ENCODE measurements at regions not wholly inside any gene's neighbourhood (a gene's known extent, or its start where the extent isn't known, plus 50 kb on each side); places are given as distances from the start of the nearest gene placed in this dataset.

DNA sequence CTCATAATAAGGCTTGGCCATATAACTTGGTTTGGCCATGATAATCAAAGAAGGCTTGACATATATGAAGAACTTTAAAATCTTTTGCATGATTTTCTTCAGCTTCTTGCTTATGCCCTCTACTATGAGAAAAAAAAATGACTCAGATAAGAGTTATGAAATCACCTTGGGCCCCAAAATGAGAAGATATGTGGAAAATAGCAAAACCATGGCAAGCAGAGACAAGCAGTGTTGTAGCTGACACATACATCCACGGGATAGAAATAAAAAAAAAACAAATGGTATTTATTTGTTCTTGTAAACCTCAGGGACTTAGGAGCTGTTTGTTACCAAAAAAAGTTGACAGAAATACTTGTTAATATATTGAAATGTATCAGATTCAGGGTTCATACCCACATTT lies 614.8 kb upstream of the BCHE start:
- intact Hi-C loops (cut with DNase I), result no loop called here
- no peak for DNase-seq (ENCODE audit: low spot score)
- H3K4me1 ChIP-seq (replicated peaks), result no peaks in the 10 kb centered on the region
- no peak overlapping the region for H3K4me3 ChIP-seq
- no peak overlapping the region for H3K27ac ChIP-seq
- 53% methylated on average over 1 of the region's 1 CpG for WGBS
- TF ChIP-seq POLR2AphosphoS5 (IDR thresholded peaks at IDR 0.05), result no peak
- TF ChIP-seq POLR2A (IDR thresholded peaks at IDR 0.05), result no peak
- TF ChIP-seq, protein P1, sequence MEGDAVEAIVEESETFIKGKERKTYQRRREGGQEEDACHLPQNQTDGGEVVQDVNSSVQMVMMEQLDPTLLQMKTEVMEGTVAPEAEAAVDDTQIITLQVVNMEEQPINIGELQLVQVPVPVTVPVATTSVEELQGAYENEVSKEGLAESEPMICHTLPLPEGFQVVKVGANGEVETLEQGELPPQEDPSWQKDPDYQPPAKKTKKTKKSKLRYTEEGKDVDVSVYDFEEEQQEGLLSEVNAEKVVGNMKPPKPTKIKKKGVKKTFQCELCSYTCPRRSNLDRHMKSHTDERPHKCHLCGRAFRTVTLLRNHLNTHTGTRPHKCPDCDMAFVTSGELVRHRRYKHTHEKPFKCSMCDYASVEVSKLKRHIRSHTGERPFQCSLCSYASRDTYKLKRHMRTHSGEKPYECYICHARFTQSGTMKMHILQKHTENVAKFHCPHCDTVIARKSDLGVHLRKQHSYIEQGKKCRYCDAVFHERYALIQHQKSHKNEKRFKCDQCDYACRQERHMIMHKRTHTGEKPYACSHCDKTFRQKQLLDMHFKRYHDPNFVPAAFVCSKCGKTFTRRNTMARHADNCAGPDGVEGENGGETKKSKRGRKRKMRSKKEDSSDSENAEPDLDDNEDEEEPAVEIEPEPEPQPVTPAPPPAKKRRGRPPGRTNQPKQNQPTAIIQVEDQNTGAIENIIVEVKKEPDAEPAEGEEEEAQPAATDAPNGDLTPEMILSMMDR (IDR thresholded peaks at IDR 0.05), result no peak
- no peaks in the 10 kb centered on the region for H3K36me3 ChIP-seq
- H3K27me3 ChIP-seq (replicated peaks; ENCODE audit: insufficient read depth), result no peaks in the 10 kb centered on the region
- H3K9me3 ChIP-seq, result no peaks in the 10 kb centered on the region

DNA sequence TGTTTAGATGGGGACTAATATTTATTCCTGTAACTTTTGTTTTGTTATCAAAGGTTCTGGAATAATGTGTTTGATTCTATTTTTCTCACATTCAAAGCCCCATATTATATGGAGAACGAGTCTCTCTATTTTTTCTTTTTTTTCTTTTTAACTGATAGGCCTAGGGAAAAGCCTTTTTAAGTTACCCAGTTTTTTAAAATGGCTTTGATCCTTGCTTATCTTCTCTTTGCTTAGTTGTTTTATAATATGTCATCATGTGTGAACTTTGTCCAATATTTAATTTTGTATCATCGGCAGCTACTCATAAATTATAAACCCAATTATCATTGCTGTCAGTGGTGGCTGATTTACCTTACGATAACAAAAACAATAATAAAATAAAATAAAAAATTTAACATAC lies 610.3 kb upstream of the BCHE start:
- Histone ChIP-seq H3K4me3 (no peak overlapping the region), H3K27me3 (replicated peaks; ENCODE audit: insufficient read depth) (no peaks in the 10 kb centered on the region), H3K4me1 (replicated peaks) (no peaks in the 10 kb centered on the region), H3K27ac (no peak overlapping the region), H3K36me3 (no peaks in the 10 kb centered on the region), H3K9me3 (no peaks in the 10 kb centered on the region)
- DNase-seq (ENCODE audit: low spot score), result no peak
- 40% methylated on average over 3 of the region's 3 CpGs for WGBS
- intact Hi-C loops (cut with DNase I), result no loop called here
- TF ChIP-seq POLR2A (IDR thresholded peaks at IDR 0.05) (no peak), POLR2AphosphoS5 (IDR thresholded peaks at IDR 0.05) (no peak)
- TF ChIP-seq, protein P1 (IDR thresholded peaks at IDR 0.05), result no peak

DNA sequence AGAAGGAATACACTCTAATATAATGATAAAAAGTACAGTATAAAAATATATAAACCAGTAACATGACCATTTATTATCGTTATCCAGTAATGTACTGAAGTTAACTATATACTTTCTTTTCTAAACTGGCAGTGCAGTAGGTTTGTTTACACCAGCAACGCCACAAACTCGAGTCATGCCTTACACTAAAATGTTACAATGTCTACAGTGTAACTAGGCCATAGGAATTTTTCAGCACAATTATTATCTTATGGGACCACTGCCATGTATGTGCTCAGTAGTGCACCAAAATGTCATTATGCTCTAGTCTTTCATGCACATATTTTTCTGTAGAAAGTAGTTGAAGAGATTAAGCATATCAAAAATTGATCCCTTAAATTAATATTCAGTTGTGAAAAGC lies 609.8 kb upstream of the BCHE start:
- Histone ChIP-seq H3K27me3 (replicated peaks; ENCODE audit: insufficient read depth) (no peaks in the 10 kb centered on the region), H3K4me3 (no peak overlapping the region), H3K9me3 (no peaks in the 10 kb centered on the region), H3K36me3 (no peaks in the 10 kb centered on the region), H3K4me1 (replicated peaks) (no peaks in the 10 kb centered on the region), H3K27ac (no peak overlapping the region)
- intact Hi-C loops (cut with DNase I), result no loop called here
- DNase-seq (ENCODE audit: low spot score), result no peak
- 14% methylated on average over 3 of the region's 3 CpGs for WGBS
- TF ChIP-seq, protein P1 (IDR thresholded peaks at IDR 0.05), result no peak
- TF ChIP-seq POLR2A (IDR thresholded peaks at IDR 0.05), result no peak
- TF ChIP-seq POLR2AphosphoS5 (IDR thresholded peaks at IDR 0.05), result no peak

DNA sequence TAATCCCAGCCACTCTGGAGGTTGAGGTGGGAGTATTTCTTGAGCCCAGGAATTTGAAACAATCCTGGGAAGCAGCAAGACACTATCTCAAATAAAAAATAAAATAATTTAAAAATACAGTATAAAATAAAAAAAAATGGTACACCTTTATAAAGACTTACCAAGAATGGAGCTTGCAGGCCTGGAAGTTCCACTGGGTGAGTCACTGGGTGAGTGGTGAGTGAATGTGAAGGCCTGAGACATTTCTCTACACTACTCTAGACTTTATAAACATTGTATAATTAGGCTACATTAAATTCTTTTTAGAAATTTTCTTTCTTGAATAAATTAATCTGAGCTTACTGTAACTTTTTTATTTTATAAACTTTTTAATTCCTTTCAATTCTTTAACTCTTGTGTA lies 609.1 kb upstream of the BCHE start:
- no peaks in the 10 kb centered on the region for H3K36me3 ChIP-seq
- intact Hi-C loops (cut with DNase I), result no loop called here
- no peaks in the 10 kb centered on the region for H3K9me3 ChIP-seq
- TF ChIP-seq POLR2AphosphoS5 (IDR thresholded peaks at IDR 0.05), result no peak
- TF ChIP-seq, protein P1 (IDR thresholded peaks at IDR 0.05), result no peak
- no peak for TF ChIP-seq POLR2A (IDR thresholded peaks at IDR 0.05)
- DNase-seq (ENCODE audit: low spot score), result no peak
- H3K27me3 ChIP-seq (replicated peaks; ENCODE audit: insufficient read depth), result no peaks in the 10 kb centered on the region
- H3K4me1 ChIP-seq (replicated peaks), result no peaks in the 10 kb centered on the region
- H3K27ac ChIP-seq, result no peak overlapping the region
- H3K4me3 ChIP-seq, result no peak overlapping the region

DNA sequence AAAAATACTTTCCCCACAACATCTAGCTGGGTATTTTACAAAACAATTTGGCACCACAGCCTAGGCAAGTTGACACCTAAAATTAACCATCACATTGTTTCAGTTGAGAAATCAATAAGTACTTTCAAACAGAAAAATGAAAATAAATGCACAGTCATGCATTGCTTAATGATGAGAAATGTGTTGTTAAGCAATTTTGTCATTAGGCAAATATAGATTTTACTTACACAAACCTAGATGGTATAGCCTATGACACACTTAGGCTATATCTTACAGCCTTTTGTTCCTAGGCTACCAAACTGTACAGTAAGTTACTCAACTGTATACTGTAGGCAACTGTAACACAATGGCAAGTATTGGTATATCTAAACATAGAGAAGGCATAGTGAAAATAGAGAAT lies 608.6 kb upstream of the BCHE start:
- H3K4me3 ChIP-seq, result no peak overlapping the region

More for the DNA sequence above, 608.6 kb upstream of the BCHE start:
- Histone ChIP-seq H3K27ac (no peak overlapping the region), H3K36me3 (no peaks in the 10 kb centered on the region), H3K27me3 (replicated peaks; ENCODE audit: insufficient read depth) (no peaks in the 10 kb centered on the region), H3K4me1 (replicated peaks) (no peaks in the 10 kb centered on the region), H3K9me3 (no peaks in the 10 kb centered on the region)
- no peak for DNase-seq (ENCODE audit: low spot score)
- intact Hi-C loops (cut with DNase I), result no loop called here
- TF ChIP-seq POLR2AphosphoS5 (IDR thresholded peaks at IDR 0.05) (no peak), POLR2A (IDR thresholded peaks at IDR 0.05) (no peak)
- TF ChIP-seq, protein P1 (IDR thresholded peaks at IDR 0.05), result no peak

Measured in prostate gland (tissue), 2 donors.